HG03039 (cell line): ENCODE measurements at regions not wholly inside any gene's neighbourhood (a gene's known extent, or its start where the extent isn't known, plus 50 kb on each side); places are given as distances from the start of the nearest gene placed in this dataset.

Source experiments
- ATAC-seq: cut with Tn5 transposase; IDR thresholded peaks from one replicate; pipeline ENCODE4 v1.9.1; 2021; ENCODE audit warnings: mild to moderate bottlenecking, moderate library complexity; ENCODE audit not compliant: unreplicated experiment

- ATAC-seq: no peak
Measured at GRCh38 chr13:76463314-76463713, 422.9 kb downstream of the KCTD12 start.

GRCh38 chr13:76461999-76462398 lies 424.2 kb downstream of the KCTD12 start:
- ATAC-seq: no peak

GRCh38 chr13:76461484-76461883 lies 424.7 kb downstream of the KCTD12 start:
- no peak for ATAC-seq

GRCh38 chr13:76459863-76460262 lies 426.3 kb downstream of the KCTD12 start:
- no peak for ATAC-seq

- no peak for ATAC-seq
Measured at GRCh38 chr13:76455960-76456359, 430.2 kb downstream of the KCTD12 start.

GRCh38 chr13:76454991-76455390 lies 431.2 kb downstream of the KCTD12 start:
- ATAC-seq: no peak

GRCh38 chr13:76449716-76450115 lies 436.5 kb downstream of the KCTD12 start:
- ATAC-seq: no peak

- no peak for ATAC-seq
Measured at GRCh38 chr13:76446191-76446590, 440.0 kb downstream of the KCTD12 start.

GRCh38 chr13:76440568-76440967 lies 445.6 kb downstream of the KCTD12 start:
- peak; percentile 97 for ATAC-seq

- ATAC-seq: no peak
Measured at GRCh38 chr13:76439546-76439945, 446.7 kb downstream of the KCTD12 start.

GRCh38 chr13:76438050-76438449 lies 448.2 kb downstream of the KCTD12 start:
- ATAC-seq: no peak

- ATAC-seq: no peak
Measured at GRCh38 chr13:76425935-76426334, 460.3 kb downstream of the KCTD12 start.

GRCh38 chr13:76421011-76421410 lies 465.2 kb downstream of the KCTD12 start:
- ATAC-seq: no peak

GRCh38 chr13:76418404-76418803 lies 467.8 kb downstream of the KCTD12 start:
- no peak for ATAC-seq

GRCh38 chr13:76414320-76414719 lies 471.9 kb downstream of the KCTD12 start:
- ATAC-seq: no peak

GRCh38 chr13:76406243-76406642 lies 480.0 kb downstream of the KCTD12 start:
- no peak for ATAC-seq

- no peak for ATAC-seq
Measured at GRCh38 chr13:76398425-76398824, 487.8 kb downstream of the KCTD12 start.

- ATAC-seq: no peak
Measured at GRCh38 chr13:76397413-76397812, 488.8 kb downstream of the KCTD12 start.

GRCh38 chr13:76389321-76389720 lies 496.9 kb downstream of the KCTD12 start:
- no peak for ATAC-seq

- ATAC-seq: no peak
Measured at GRCh38 chr13:76387566-76387965, 498.6 kb downstream of the KCTD12 start.

- no peak for ATAC-seq
Measured at GRCh38 chr13:76386321-76386720, 499.9 kb downstream of the KCTD12 start.

- no peak for ATAC-seq
Measured at GRCh38 chr13:76385586-76385985, 500.6 kb downstream of the KCTD12 start.

GRCh38 chr13:76383676-76384461 lies 502.3 kb downstream of the KCTD12 start:
- no peak for ATAC-seq
